Smooth muscle cell (in vitro differentiated cells): ENCODE measurements at regions not wholly inside any gene's neighbourhood (a gene's known extent, or its start where the extent isn't known, plus 50 kb on each side); places are given as distances from the start of the nearest gene placed in this dataset.

Source experiments
- DNase-seq: peaks from one replicate; lab custom pipeline; 2025; ENCODE audit not compliant: unreplicated experiment; lab: John Stamatoyannopoulos, UW
- H2AFZ ChIP-seq: fragments of 200-600 bp; sonication (generic); 2 replicates; pipeline ENCODE4 v1.6.0; 2016; ENCODE audit warnings: antibody characterized with exemption, low read depth, mild to moderate bottlenecking
- H3F3A ChIP-seq: fragments of 200-600 bp; sonication (generic); 2 replicates; pipeline ENCODE4 v1.6.0; 2017; ENCODE audit warnings: antibody characterized with exemption, low read depth
- H3K27ac ChIP-seq: fragments of 200-600 bp; sonication (generic); 2 replicates; pipeline ENCODE4 v1.5.1; 2016; ENCODE audit warnings: low read depth, mild to moderate bottlenecking
- H3K27me3 ChIP-seq: fragments of 200-600 bp; sonication (generic); 2 replicates; pipeline ENCODE4 v1.6.1; 2016; ENCODE audit warnings: low read depth, mild to moderate bottlenecking
- H3K36me3 ChIP-seq: fragments of 200-600 bp; sonication (generic); 2 replicates; pipeline ENCODE4 v1.5.1; 2016; ENCODE audit warnings: low read depth
- H3K4me1 ChIP-seq: fragments of 200-600 bp; sonication (generic); 2 replicates; pipeline ENCODE4 v1.5.1; 2016; ENCODE audit warnings: low read depth
- H3K4me2 ChIP-seq: fragments of 200-600 bp; sonication (generic); 2 replicates; pipeline ENCODE4 v1.6.0; 2016; ENCODE audit warnings: mild to moderate bottlenecking
- H3K4me3 ChIP-seq: fragments of 200-600 bp; sonication (generic); 2 replicates; pipeline ENCODE4 v1.5.1; 2016; ENCODE audit warnings: mild to moderate bottlenecking
- H3K79me2 ChIP-seq: fragments of 200-600 bp; sonication (generic); 2 replicates; pipeline ENCODE4 v1.6.0; 2016; ENCODE audit warnings: low read depth, mild to moderate bottlenecking
- H3K9ac ChIP-seq: fragments of 200-600 bp; sonication (generic); 2 replicates; pipeline ENCODE4 v1.6.0; 2016; ENCODE audit warnings: low read depth
- H3K9me3 ChIP-seq: fragments of 200-600 bp; sonication (generic); replicated peaks from 2 replicates; pipeline ENCODE4 v1.5.1; 2016; ENCODE audit warnings: low read depth
- H4K20me1 ChIP-seq: fragments of 200-600 bp; sonication (generic); 2 replicates; pipeline ENCODE4 v1.6.0; 2016; ENCODE audit warnings: low read depth
- CTCF ChIP-seq: fragments of 200-600 bp; sonication (generic); IDR thresholded peaks from 2 replicates; pipeline ENCODE4 v1.5.1; 2017; ENCODE audit warnings: borderline replicate concordance, mild to moderate bottlenecking, antibody characterized with exemption; ENCODE audit not compliant: insufficient read depth, poor library complexity, severe bottlenecking
- WGBS: methylation state at CpG from one replicate; pipeline ENCODE4 v1.1.7; 2016; ENCODE audit warnings: low lambda C conversion rate; 5-methylcytosine and 5-hydroxymethylcytosine counted together

- H3K9me3 ChIP-seq, result no peaks in the 10 kb centered on the region
Measured at GRCh38 chr17:15012351-15012980, 252.7 kb downstream of the PMP22 start.

GRCh38 chr17:15009087-15009486 lies 256.0 kb downstream of the PMP22 start:
- WGBS, result 67% methylated on average over 6 of the region's 6 CpGs
- Histone ChIP-seq H3K4me3 (no peak overlapping the region), H4K20me1 (no peaks in the 10 kb centered on the region), H2AFZ (no peak overlapping the region), H3K27ac (no peak overlapping the region), H3K9me3 (no peaks in the 10 kb centered on the region), H3F3A (no peaks in the 10 kb centered on the region), H3K4me2 (no peak overlapping the region), H3K4me1 (no peaks in the 10 kb centered on the region), H3K36me3 (no peaks in the 10 kb centered on the region), H3K27me3 (peaks cover 6% of the 10 kb centered on the region), H3K9ac (no peak overlapping the region), H3K79me2 (no peaks in the 10 kb centered on the region)
- no peak for DNase-seq
- TF ChIP-seq CTCF, result no peak

More at GRCh38 chr17:15012351-15012980, 252.7 kb downstream of the PMP22 start:
- TF ChIP-seq CTCF, result no peak
- DNase-seq, result no peak
- H3K27ac ChIP-seq, result no peak overlapping the region
- WGBS, result 85% methylated on average over 6 of the region's 6 CpGs
- H4K20me1 ChIP-seq, result no peaks in the 10 kb centered on the region
- no peak overlapping the region for H3K4me2 ChIP-seq
- H3F3A ChIP-seq, result no peaks in the 10 kb centered on the region
- no peak overlapping the region for H3K4me3 ChIP-seq
- no peaks in the 10 kb centered on the region for H3K4me1 ChIP-seq
- H3K36me3 ChIP-seq, result no peaks in the 10 kb centered on the region
- no peak overlapping the region for H2AFZ ChIP-seq
- peaks cover 1% of the 10 kb centered on the region for H3K27me3 ChIP-seq
- no peak overlapping the region for H3K9ac ChIP-seq
- H3K79me2 ChIP-seq, result no peaks in the 10 kb centered on the region

- DNase-seq, result no peak
- no peaks in the 10 kb centered on the region for H3K9me3 ChIP-seq
- H3K27me3 ChIP-seq, result peaks cover 6% of the 10 kb centered on the region
- no peak overlapping the region for H3K4me3 ChIP-seq
- H3K79me2 ChIP-seq, result no peaks in the 10 kb centered on the region
- H2AFZ ChIP-seq, result no peak overlapping the region
- no peaks in the 10 kb centered on the region for H3K4me1 ChIP-seq
- H4K20me1 ChIP-seq, result no peaks in the 10 kb centered on the region
- H3F3A ChIP-seq, result no peaks in the 10 kb centered on the region
- H3K4me2 ChIP-seq, result no peak overlapping the region
- H3K27ac ChIP-seq, result no peak overlapping the region
- H3K9ac ChIP-seq, result no peak overlapping the region
- 86% methylated on average over 7 of the region's 7 CpGs for WGBS
- H3K36me3 ChIP-seq, result no peaks in the 10 kb centered on the region
- no peak for TF ChIP-seq CTCF
Measured at GRCh38 chr17:15007147-15007553, 258.0 kb downstream of the PMP22 start.
